Astrocyte of the spinal cord (primary cell): ENCODE measurements at regions not wholly inside any gene's neighbourhood (a gene's known extent, or its start where the extent isn't known, plus 50 kb on each side); places are given as distances from the start of the nearest gene placed in this dataset.

Experiments
- DNase-seq: peaks from one replicate; pipeline ENCODE4 v3.0.0; 2011; ENCODE audit warnings: low read depth, low spot score
- H3K4me3 ChIP-seq: 2 replicates; pipeline ENCODE4 v1.5.1; 2011; ENCODE audit warnings: low read depth, mild to moderate bottlenecking, low read length, moderate library complexity
- in situ Hi-C: cut with HindIII; loops from 2 replicates; pipeline ENCODE4 v1.10.0; 2017; ENCODE audit warnings: low sequenced_read_pairs
- TF ChIP-seq, protein P1 (sequence below): IDR thresholded peaks from 2 replicates; pipeline ENCODE4 v1.5.1; 2012; ENCODE audit warnings: low read depth, mild to moderate bottlenecking, low read length, inconsistent platforms

DNA sequence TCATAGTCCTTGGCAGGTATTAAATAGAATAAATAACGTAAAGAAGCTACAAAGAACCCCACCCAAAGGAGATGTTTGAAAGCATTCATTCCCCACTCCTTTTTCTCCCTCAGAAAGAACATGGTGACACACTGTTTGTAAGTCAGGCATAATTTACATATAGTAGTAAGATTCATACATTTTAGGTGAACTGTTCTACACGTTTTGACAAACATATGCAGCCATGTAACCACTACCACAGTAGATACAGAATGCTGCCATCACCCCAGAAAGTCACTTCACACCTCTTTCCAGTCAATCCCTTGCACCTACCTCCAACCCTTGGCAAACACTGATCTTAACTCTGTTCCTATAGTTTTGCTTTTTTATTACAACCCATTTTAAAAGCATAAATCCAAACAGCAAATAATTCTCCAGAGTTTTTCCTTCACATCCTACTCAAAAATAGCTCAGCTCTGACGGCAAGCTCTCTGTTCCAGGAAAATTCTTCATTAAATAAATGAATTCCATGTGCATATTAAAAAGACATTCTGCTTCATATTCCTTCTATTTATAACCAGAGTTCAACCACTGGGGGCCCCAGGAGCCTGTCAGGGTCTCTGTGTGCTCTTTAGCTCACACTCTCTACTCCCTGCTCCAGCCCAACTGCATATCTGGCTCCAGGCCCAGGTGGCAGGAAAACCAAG, 258.8 kb downstream of the PLPP3 start:
- H3K4me3 ChIP-seq = no peak overlapping the region
- DNase-seq = no peak
- in situ Hi-C loops = no loop called here
- TF ChIP-seq, protein P1, sequence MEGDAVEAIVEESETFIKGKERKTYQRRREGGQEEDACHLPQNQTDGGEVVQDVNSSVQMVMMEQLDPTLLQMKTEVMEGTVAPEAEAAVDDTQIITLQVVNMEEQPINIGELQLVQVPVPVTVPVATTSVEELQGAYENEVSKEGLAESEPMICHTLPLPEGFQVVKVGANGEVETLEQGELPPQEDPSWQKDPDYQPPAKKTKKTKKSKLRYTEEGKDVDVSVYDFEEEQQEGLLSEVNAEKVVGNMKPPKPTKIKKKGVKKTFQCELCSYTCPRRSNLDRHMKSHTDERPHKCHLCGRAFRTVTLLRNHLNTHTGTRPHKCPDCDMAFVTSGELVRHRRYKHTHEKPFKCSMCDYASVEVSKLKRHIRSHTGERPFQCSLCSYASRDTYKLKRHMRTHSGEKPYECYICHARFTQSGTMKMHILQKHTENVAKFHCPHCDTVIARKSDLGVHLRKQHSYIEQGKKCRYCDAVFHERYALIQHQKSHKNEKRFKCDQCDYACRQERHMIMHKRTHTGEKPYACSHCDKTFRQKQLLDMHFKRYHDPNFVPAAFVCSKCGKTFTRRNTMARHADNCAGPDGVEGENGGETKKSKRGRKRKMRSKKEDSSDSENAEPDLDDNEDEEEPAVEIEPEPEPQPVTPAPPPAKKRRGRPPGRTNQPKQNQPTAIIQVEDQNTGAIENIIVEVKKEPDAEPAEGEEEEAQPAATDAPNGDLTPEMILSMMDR = no peak

DNA sequence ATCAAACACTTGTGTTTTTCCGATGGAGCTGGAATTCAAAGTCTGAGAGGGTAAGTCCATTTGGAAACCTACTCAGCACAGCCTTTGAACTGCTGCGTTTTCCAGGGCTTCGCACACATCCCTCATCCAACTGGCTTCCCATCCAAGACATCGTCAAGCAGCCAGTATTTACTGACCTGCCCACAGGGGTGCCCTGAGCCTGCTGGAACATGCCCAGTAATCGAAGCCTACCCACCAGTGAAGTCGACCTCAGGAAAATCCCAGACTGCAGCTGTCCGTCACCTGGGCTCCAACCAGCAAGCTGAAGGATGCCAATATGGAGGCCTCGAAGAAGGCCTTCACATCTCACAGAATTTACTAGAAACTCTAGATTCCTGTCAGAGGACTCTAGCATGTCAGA, 261.6 kb downstream of the PLPP3 start:
- DNase-seq = no peak
- TF ChIP-seq, protein P1 = no peak
- in situ Hi-C loops = no loop called here
- no peak overlapping the region for H3K4me3 ChIP-seq

DNA sequence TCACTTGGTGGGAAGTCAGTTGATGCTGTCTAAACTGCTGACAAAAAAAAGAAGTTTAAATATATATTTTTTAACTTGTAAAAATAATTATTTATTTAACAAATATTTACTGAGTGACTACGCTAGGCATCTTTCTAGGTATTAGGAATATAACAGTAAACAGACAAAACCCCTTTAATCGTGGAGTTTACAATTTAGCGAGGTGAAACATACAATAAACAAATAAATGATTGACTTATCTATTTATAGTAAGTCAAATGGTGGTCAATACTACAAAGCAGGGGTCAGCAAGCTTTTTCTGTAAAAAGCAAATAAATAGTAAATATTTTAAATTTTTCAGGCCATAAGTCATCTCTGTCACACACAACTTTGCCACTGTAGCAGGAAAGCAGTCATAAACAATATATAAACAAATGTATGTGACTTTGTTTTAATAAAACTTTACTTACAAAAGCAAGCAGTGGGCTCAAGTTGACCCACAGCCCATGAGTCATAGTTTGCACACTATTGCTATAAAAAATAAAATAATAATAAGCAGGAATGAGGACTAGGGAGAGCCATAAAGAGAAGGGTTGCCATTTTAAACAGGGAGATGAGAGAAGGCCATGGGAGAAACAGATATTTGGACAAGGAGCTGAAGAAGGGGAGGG, 263.9 kb downstream of the PLPP3 start:
- no peak for DNase-seq
- TF ChIP-seq, protein P1 = no peak
- no peak overlapping the region for H3K4me3 ChIP-seq
- in situ Hi-C loops = no loop called here

DNA sequence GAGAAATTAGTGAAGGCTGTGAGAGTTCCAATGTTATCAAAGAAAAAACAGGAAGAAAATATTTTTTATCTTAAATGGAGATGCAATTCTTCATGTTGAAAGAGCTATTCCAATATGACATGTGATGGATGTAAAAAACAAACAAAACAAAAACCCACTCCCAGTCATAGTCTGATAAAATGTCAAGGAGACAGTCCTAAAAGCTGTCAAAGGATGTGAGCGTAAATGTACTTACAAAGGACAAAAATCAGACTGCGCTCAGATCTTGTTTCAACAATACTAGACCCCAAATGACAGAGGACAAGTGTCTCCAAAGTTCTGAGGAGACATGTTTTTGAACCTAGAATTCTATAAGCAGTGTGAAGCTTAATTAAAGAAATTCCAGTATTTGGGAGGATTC, 265.8 kb downstream of the PLPP3 start:
- no peak for DNase-seq
- H3K4me3 ChIP-seq = no peak overlapping the region
- in situ Hi-C loops = no loop called here
- TF ChIP-seq, protein P1 = no peak

DNA sequence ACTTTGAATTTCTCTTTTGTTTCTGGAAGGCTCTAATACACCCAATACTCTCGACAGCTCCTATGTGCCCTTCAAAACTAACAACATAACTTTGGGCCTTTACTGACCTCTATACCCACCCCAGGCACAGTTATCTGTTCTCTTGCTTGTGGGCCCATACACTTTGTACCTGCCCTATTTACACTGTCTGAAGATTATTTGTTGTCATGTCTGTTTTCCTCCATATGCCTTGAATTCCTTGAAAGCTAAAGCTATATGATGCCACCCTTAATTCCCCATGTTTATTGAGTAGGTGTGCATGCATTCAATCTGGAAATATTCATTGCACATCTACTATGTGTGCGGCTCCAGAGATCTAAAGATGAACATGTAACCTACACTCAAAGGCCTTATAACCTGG, 267.6 kb downstream of the PLPP3 start:
- in situ Hi-C loops = no loop called here
- H3K4me3 ChIP-seq = no peak overlapping the region
- TF ChIP-seq, protein P1 = no peak
- DNase-seq = no peak

DNA sequence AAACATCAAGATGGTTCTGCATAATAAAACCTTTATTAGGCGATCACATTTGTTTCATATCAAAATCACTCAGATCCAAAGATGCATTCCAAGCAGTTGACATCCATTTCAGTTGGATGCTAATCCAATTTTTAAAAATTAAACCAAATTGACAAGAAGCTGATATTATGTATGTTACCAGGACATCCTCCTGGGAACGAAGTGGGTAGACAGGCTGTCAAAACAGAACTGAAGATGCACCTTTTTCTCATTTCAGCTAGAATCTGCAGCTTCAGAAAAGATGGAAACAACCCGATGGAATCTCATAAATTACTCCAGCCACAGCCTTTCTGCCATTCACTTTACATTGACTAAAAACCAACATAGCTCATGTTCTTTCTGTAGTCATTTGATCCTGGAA, 268.4 kb downstream of the PLPP3 start:
- in situ Hi-C loops = no loop called here
- DNase-seq = no peak
- H3K4me3 ChIP-seq = no peak overlapping the region
- TF ChIP-seq, protein P1 = no peak
